ENCODE measurements at regions not wholly inside any gene's neighbourhood (a gene's known extent, or its start where the extent isn't known, plus 50 kb on each side); places are given as distances from the start of the nearest gene placed in this dataset.

GRCh38 chr5:165616490-165617405 lies 2111.3 kb downstream of the MAT2B start:
- no peak for TF ChIP-seq POLR2AphosphoS5 (IDR thresholded peaks at IDR 0.05; ENCODE audit: borderline replicate concordance, low read depth, low read length)
- TF ChIP-seq EZH2 (IDR thresholded peaks at IDR 0.05), result no peak
- TF ChIP-seq FOXP2 (optimal IDR thresholded peaks at IDR 0.05; ENCODE audit: control extremely low read depth, extremely low read length, insufficient read depth), result no peak
